NT2/D1 (cell line): ENCODE measurements at regions not wholly inside any gene's neighbourhood (a gene's known extent, or its start where the extent isn't known, plus 50 kb on each side); places are given as distances from the start of the nearest gene placed in this dataset.

Experiments used
- DNase-seq: peaks from one replicate; pipeline ENCODE4 v3.0.0-alpha.2; 2011; ENCODE audit warnings: low read depth, low spot score
- H3K27me3 ChIP-seq: 2 replicates; pipeline ENCODE4 v1.6.0; 2011; ENCODE audit warnings: mild to moderate bottlenecking; ENCODE audit not compliant: insufficient read length, insufficient read depth
- H3K36me3 ChIP-seq: 2 replicates; pipeline ENCODE4 v1.6.1; 2011; ENCODE audit warnings: mild to moderate bottlenecking, low read length, mixed read lengths; ENCODE audit not compliant: insufficient read depth, insufficient read length
- H3K4me1 ChIP-seq: 2 replicates; pipeline ENCODE4 v1.5.1; 2011; ENCODE audit not compliant: insufficient read depth, insufficient read length
- H3K4me3 ChIP-seq: 2 replicates; pipeline ENCODE4 v1.5.1; 2011; ENCODE audit warnings: low read depth; ENCODE audit not compliant: insufficient read length
- H3K9ac ChIP-seq: 2 replicates; pipeline ENCODE4 v1.6.0; 2011; ENCODE audit warnings: low read depth; ENCODE audit not compliant: insufficient read length
- H3K9me3 ChIP-seq: 2 replicates; pipeline ENCODE4 v1.5.1; 2011; ENCODE audit warnings: mild to moderate bottlenecking, low read length; ENCODE audit not compliant: insufficient read depth
- SUZ12 ChIP-seq: IDR thresholded peaks from 2 replicates; pipeline ENCODE4 v1.6.1; 2011; ENCODE audit not compliant: insufficient read length, insufficient read depth; ENCODE audit errors: extremely low read depth
- YY1 ChIP-seq: IDR thresholded peaks from 2 replicates; pipeline ENCODE4 v1.6.1; 2011; ENCODE audit not compliant: insufficient read length, insufficient read depth
- ZNF274 ChIP-seq: IDR thresholded peaks from 2 replicates; pipeline ENCODE4 v1.6.1; 2011; ENCODE audit warnings: mild to moderate bottlenecking, low read depth, low read length

DNA sequence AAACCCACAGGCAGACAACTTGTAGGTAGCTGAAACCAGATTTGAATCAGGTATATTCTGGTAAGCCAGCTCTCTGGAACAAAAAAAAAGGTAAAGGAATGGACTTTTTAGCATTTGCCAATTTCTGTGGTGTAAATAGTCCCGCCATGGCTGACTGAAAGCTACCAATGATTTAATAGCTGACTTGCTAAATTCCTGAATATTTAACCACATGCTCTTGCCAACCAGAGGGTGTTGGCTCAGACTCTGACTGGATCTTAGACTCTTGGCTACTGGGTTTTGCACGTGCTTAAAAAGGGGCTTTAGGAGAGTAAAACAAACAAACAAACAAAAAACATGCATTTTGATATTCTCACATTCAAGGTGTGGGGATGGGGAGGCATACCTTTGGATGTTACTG is 600.0 kb upstream of the CDH4 start:
- Histone ChIP-seq H3K36me3 (no peaks in the 10 kb centered on the region), H3K27me3 (peaks cover 4% of the 10 kb centered on the region), H3K9ac (no peak overlapping the region), H3K4me3 (no peak overlapping the region), H3K9me3 (peaks cover 12% of the 10 kb centered on the region), H3K4me1 (no peaks in the 10 kb centered on the region)
- no peak for DNase-seq
- TF ChIP-seq SUZ12, result no peak
- no peak for TF ChIP-seq YY1
- TF ChIP-seq ZNF274, result no peak

DNA sequence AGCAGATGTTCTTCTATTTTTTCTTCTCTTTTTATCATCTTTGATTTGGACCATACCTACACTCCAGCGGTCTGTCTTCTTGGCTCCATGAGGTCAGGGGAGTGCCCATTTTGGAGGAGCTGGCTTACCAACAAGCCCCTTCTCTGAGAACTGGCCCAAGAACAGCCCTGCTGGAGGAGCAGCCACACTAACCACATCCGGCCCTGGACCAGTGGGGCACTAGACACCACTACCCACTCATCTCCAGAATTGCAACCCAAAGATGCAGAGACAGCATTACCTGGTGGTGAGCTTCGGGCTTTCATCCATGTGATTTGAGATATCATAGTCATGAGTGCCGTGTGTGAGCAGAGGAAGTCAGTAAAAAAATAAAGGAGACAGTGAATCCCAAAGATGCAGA is 599.4 kb upstream of the CDH4 start:
- DNase-seq, result no peak
- H3K9ac ChIP-seq, result no peak overlapping the region
- no peak overlapping the region for H3K4me3 ChIP-seq
- H3K36me3 ChIP-seq, result no peaks in the 10 kb centered on the region
- H3K4me1 ChIP-seq, result no peaks in the 10 kb centered on the region
- H3K27me3 ChIP-seq, result peaks cover 4% of the 10 kb centered on the region
- TF ChIP-seq ZNF274 (no peak), YY1 (no peak), SUZ12 (no peak)
- H3K9me3 ChIP-seq, result peaks cover 11% of the 10 kb centered on the region; the same call in 1 of the 2 replicates

GRCh38 chr20:60653111-60653845 is 598.8 kb upstream of the CDH4 start:
- no peak for DNase-seq

DNA sequence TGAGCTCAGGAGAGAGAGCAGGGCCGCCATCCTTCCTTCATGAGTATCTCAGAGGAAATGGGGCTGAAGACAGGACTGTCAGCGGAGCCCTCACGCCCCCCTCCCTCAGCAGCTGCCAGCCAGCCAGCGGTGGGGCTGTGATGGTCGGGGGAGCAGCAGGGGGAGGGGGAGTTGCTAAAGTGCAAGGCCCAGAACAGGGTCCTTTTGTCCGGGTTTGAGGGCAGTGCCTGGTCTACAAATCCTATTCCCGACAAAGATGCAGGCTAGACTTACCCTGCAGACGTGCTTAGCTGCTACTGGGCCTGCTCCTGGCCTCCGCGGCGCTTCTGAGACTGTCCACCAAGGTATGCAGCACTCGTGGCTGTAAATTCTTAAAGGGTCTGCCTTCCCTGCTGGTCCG is 593.4 kb upstream of the CDH4 start:
- H3K9me3 ChIP-seq, result peaks cover 11% of the 10 kb centered on the region; the same call in 1 of the 2 replicates
- H3K4me1 ChIP-seq, result peaks cover 5% of the 10 kb centered on the region
- no peak for TF ChIP-seq SUZ12
- TF ChIP-seq YY1, result no peak
- no peak for TF ChIP-seq ZNF274
- H3K9ac ChIP-seq, result no peak overlapping the region
- no peaks in the 10 kb centered on the region for H3K36me3 ChIP-seq
- H3K27me3 ChIP-seq, result no peaks in the 10 kb centered on the region
- no peak overlapping the region for H3K4me3 ChIP-seq
- no peak for DNase-seq

More at GRCh38 chr20:60653111-60653845, 598.8 kb upstream of the CDH4 start:
- peaks cover 11% of the 10 kb centered on the region; the same call in 1 of the 2 replicates for H3K9me3 ChIP-seq
- H3K36me3 ChIP-seq, result no peaks in the 10 kb centered on the region
- TF ChIP-seq ZNF274, result no peak
- no peak overlapping the region for H3K4me3 ChIP-seq
- no peak overlapping the region for H3K9ac ChIP-seq
- H3K4me1 ChIP-seq, result no peaks in the 10 kb centered on the region
- peaks cover 4% of the 10 kb centered on the region for H3K27me3 ChIP-seq

DNA sequence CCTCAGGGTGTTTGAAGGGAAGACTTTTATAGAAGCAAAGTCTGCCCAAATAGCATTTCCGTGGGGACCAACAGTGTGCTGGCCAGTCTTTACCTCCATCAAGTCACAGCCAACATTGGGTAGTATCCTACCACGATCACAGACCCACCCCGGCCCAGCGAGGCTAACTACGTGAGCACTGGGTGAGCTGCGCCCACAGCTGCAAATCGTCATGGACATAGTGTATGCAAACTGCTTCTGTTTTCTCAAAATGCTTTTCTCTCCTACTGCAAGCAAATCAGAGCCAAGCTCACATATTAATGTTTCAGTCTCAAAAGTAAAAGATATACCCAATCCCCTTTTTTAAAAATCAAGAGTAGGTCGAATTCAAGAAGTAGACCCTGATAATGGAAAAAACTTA is 592.8 kb upstream of the CDH4 start:
- Histone ChIP-seq H3K4me3 (no peak overlapping the region), H3K36me3 (no peaks in the 10 kb centered on the region), H3K9me3 (peaks cover 11% of the 10 kb centered on the region; the same call in 1 of the 2 replicates), H3K27me3 (no peaks in the 10 kb centered on the region), H3K9ac (no peak overlapping the region), H3K4me1 (peaks cover 5% of the 10 kb centered on the region)
- TF ChIP-seq SUZ12 (no peak), YY1 (no peak), ZNF274 (no peak)
- DNase-seq, result no peak

- TF ChIP-seq SUZ12, result no peak
- TF ChIP-seq ZNF274, result no peak
- TF ChIP-seq YY1, result no peak
Observed at GRCh38 chr20:60662307-60662706, 589.8 kb upstream of the CDH4 start.

DNA sequence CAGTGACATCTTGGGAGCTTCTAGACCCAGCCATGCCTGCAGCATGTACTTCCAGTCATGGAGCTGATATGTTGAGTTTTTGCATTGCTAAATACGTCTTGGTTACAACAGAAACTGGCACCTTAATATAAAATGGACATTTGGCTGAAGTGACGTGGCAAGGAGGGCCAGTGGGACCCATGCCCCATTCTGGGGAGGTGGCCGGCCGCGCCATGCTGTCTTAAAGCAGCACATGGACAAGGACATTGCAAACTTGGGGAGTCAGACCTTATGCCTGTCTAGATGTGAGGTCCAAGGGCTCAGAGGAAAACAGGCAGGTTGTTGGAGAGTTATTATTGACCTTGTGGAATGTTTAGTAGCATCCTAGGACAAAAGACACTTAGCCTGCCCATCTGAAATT is 588.0 kb upstream of the CDH4 start:
- Histone ChIP-seq H3K9ac (no peak overlapping the region), H3K36me3 (no peaks in the 10 kb centered on the region), H3K27me3 (no peaks in the 10 kb centered on the region), H3K4me1 (no peaks in the 10 kb centered on the region), H3K4me3 (no peak overlapping the region), H3K9me3 (no peaks in the 10 kb centered on the region)
- TF ChIP-seq SUZ12, result no peak
- TF ChIP-seq ZNF274, result no peak
- no peak for TF ChIP-seq YY1
- no peak for DNase-seq

More at GRCh38 chr20:60662307-60662706, 589.8 kb upstream of the CDH4 start:
- H3K9ac ChIP-seq, result no peak overlapping the region
- peaks cover 5% of the 10 kb centered on the region for H3K4me1 ChIP-seq
- no peak for DNase-seq
- H3K4me3 ChIP-seq, result no peak overlapping the region
- no peaks in the 10 kb centered on the region for H3K27me3 ChIP-seq
- H3K36me3 ChIP-seq, result no peaks in the 10 kb centered on the region
- no peaks in the 10 kb centered on the region for H3K9me3 ChIP-seq
